ENCODE measurements at regions not wholly inside any gene's neighbourhood (a gene's known extent, or its start where the extent isn't known, plus 50 kb on each side); places are given as distances from the start of the nearest gene placed in this dataset.

GRCh38 chr13:78940455-78941130 is 281.6 kb upstream of the OBI1 start:
- no peaks in the 10 kb centered on the region for H3K9me3 ChIP-seq (ENCODE audit: control insufficient read depth, insufficient read depth, low read depth, low read length)
- ChIA-PET POLR2A (no interaction called here), CTCF (interaction anchor here (0.6 kb wide), 1 partner anchor 746 kb away, joined by 3 read pairs; no protein-coding TSS in a partner anchor)
- H3K27ac ChIP-seq (ENCODE audit: extremely low read depth, low read depth, low read length), result no peak overlapping the region
- H3K4me1 ChIP-seq (ENCODE audit: control insufficient read depth, insufficient read depth, low read length), result no peaks in the 10 kb centered on the region
- H3K4me3 ChIP-seq (ENCODE audit: low read depth, low read length), result no peak overlapping the region
- TF ChIP-seq ZNF266 (tag by site-specific recombination; IDR thresholded peaks at IDR 0.05; ENCODE audit: low read depth), result no peak
- no peak for TF ChIP-seq ZNF114 (tag by site-specific recombination; IDR thresholded peaks at IDR 0.05)
- no peak for TF ChIP-seq ZNF692 (tag by site-specific recombination; IDR thresholded peaks at IDR 0.05)
- TF ChIP-seq KLF17 (tag by site-specific recombination; IDR thresholded peaks at IDR 0.05), result no peak
- no peak for TF ChIP-seq PRDM1 (tag by site-specific recombination; IDR thresholded peaks at IDR 0.05)
- no peak for TF ChIP-seq ZBTB48 (tag by site-specific recombination; IDR thresholded peaks at IDR 0.05)
- TF ChIP-seq ZNF354C (tag by site-specific recombination; IDR thresholded peaks at IDR 0.05; ENCODE audit: borderline replicate concordance, low read depth), result no peak
- no peak for TF ChIP-seq ZBTB1 (tag by site-specific recombination; IDR thresholded peaks at IDR 0.05)
- H3K36me3 ChIP-seq (ENCODE audit: control insufficient read depth in 2 of 2, insufficient read depth in 1 of 2, low read length in 2 of 2), result no peaks in the 10 kb centered on the region

- no peak overlapping the region for H3K4me3 ChIP-seq (ENCODE audit: low read depth, low read length)
- no peak overlapping the region for H3K27ac ChIP-seq (ENCODE audit: extremely low read depth, low read depth, low read length)
- TF ChIP-seq ZNF221 (tag by site-specific recombination; IDR thresholded peaks at IDR 0.05; ENCODE audit: borderline replicate concordance) (no peak), ZNF248 (tag by site-specific recombination; IDR thresholded peaks at IDR 0.05) (no peak), ZNF426 (tag by site-specific recombination; IDR thresholded peaks at IDR 0.05) (no peak), ZNF549 (tag by site-specific recombination; IDR thresholded peaks at IDR 0.05) (no peak), ZNF184 (tag by site-specific recombination; IDR thresholded peaks at IDR 0.05) (no peak), ZNF785 (tag by site-specific recombination; IDR thresholded peaks at IDR 0.05) (no peak), SALL2 (tag by site-specific recombination; IDR thresholded peaks at IDR 0.05; ENCODE audit: borderline replicate concordance) (no peak), RBAK (tag by site-specific recombination; IDR thresholded peaks at IDR 0.05) (no peak), SP3 (tag by site-specific recombination; IDR thresholded peaks at IDR 0.05) (no peak), ZBTB1 (tag by site-specific recombination; IDR thresholded peaks at IDR 0.05) (no peak), ZNF214 (tag by site-specific recombination; IDR thresholded peaks at IDR 0.05; ENCODE audit: borderline replicate concordance) (no peak), YY1 (tag by site-specific recombination; IDR thresholded peaks at IDR 0.05) (no peak), ZBTB48 (tag by site-specific recombination; IDR thresholded peaks at IDR 0.05) (no peak), ZNF548 (tag by site-specific recombination; IDR thresholded peaks at IDR 0.05) (no peak), ZNF335 (tag by site-specific recombination; conservative IDR thresholded peaks at IDR 0.05) (no peak)
- TF ChIP-seq, protein P1, sequence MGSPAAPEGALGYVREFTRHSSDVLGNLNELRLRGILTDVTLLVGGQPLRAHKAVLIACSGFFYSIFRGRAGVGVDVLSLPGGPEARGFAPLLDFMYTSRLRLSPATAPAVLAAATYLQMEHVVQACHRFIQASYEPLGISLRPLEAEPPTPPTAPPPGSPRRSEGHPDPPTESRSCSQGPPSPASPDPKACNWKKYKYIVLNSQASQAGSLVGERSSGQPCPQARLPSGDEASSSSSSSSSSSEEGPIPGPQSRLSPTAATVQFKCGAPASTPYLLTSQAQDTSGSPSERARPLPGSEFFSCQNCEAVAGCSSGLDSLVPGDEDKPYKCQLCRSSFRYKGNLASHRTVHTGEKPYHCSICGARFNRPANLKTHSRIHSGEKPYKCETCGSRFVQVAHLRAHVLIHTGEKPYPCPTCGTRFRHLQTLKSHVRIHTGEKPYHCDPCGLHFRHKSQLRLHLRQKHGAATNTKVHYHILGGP (tag by site-specific recombination; IDR thresholded peaks at IDR 0.05), result no peak
- TF ChIP-seq, protein P2, sequence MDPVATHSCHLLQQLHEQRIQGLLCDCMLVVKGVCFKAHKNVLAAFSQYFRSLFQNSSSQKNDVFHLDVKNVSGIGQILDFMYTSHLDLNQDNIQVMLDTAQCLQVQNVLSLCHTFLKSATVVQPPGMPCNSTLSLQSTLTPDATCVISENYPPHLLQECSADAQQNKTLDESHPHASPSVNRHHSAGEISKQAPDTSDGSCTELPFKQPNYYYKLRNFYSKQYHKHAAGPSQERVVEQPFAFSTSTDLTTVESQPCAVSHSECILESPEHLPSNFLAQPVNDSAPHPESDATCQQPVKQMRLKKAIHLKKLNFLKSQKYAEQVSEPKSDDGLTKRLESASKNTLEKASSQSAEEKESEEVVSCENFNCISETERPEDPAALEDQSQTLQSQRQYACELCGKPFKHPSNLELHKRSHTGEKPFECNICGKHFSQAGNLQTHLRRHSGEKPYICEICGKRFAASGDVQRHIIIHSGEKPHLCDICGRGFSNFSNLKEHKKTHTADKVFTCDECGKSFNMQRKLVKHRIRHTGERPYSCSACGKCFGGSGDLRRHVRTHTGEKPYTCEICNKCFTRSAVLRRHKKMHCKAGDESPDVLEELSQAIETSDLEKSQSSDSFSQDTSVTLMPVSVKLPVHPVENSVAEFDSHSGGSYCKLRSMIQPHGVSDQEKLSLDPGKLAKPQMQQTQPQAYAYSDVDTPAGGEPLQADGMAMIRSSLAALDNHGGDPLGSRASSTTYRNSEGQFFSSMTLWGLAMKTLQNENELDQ (tag by site-specific recombination; IDR thresholded peaks at IDR 0.05; ENCODE audit: low read depth), result no peak
- POLR2A ChIA-PET, result no interaction called here
- H3K4me1 ChIP-seq (ENCODE audit: control insufficient read depth, insufficient read depth, low read length), result no peaks in the 10 kb centered on the region
- no peaks in the 10 kb centered on the region for H3K36me3 ChIP-seq (ENCODE audit: control insufficient read depth in 2 of 2, insufficient read depth in 1 of 2, low read length in 2 of 2)
- CTCF ChIA-PET, result no interaction called here
- H3K9me3 ChIP-seq (ENCODE audit: control insufficient read depth, insufficient read depth, low read depth, low read length), result no peaks in the 10 kb centered on the region
These were observed 275.4 kb upstream of the OBI1 start for GRCh38 chr13:78934336-78934735.
